ENCODE measurements at regions not wholly inside any gene's neighbourhood (a gene's known extent, or its start where the extent isn't known, plus 50 kb on each side); places are given as distances from the start of the nearest gene placed in this dataset.

DNA sequence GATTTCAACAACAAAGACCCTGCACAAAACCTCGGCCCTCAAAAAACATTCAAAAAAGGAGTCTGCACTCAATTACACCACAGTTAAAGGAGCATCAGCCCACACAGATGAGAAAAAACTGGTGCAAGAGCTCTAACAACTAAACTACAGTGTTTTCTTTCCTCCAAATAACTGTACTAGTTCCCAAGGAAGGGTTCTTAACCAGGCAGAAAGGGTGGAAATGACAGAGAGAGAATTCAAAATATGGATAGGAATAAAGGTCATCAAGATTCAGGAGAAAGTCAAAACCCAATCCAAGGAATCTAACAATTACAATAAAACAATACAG lies 176.4 kb upstream of the TRPC4 start:
- Histone ChIP-seq H2AFZ (ENCODE audit: low read length) (no peak overlapping the region), H3K36me3 (ENCODE audit: insufficient read depth, low read length) (no peaks in the 10 kb centered on the region), H3F3A (ENCODE audit: low read depth) (no peaks in the 10 kb centered on the region), H3K4me1 (ENCODE audit: insufficient read depth, low read length, poor library complexity, severe bottlenecking) (no peaks in the 10 kb centered on the region), H3K9me3 (ENCODE audit: insufficient read depth, low read depth, low read length) (no peaks in the 10 kb centered on the region), H3K4me2 (ENCODE audit: low read depth, low read length, poor library complexity, severe bottlenecking) (no peak overlapping the region), H3K27me3 (ENCODE audit: insufficient read depth, low read length, poor library complexity, severe bottlenecking) (no peaks in the 10 kb centered on the region), H3K9ac (ENCODE audit: low read depth, low read length, poor library complexity, severe bottlenecking) (no peak overlapping the region), H3K4me3 (ENCODE audit: low read length, poor library complexity, severe bottlenecking) (no peak overlapping the region), H3K79me2 (ENCODE audit: insufficient read depth, low read length) (no peaks in the 10 kb centered on the region), H4K20me1 (ENCODE audit: insufficient read depth, low read length, poor library complexity, severe bottlenecking) (no peaks in the 10 kb centered on the region), H3K9me2 (replicated peaks; ENCODE audit: low read depth, low read length) (no peaks in the 10 kb centered on the region)
- no peak for TF ChIP-seq EZH2phosphoT487 (IDR thresholded peaks at IDR 0.05; ENCODE audit: borderline replicate concordance)
- TF ChIP-seq, protein P1, sequence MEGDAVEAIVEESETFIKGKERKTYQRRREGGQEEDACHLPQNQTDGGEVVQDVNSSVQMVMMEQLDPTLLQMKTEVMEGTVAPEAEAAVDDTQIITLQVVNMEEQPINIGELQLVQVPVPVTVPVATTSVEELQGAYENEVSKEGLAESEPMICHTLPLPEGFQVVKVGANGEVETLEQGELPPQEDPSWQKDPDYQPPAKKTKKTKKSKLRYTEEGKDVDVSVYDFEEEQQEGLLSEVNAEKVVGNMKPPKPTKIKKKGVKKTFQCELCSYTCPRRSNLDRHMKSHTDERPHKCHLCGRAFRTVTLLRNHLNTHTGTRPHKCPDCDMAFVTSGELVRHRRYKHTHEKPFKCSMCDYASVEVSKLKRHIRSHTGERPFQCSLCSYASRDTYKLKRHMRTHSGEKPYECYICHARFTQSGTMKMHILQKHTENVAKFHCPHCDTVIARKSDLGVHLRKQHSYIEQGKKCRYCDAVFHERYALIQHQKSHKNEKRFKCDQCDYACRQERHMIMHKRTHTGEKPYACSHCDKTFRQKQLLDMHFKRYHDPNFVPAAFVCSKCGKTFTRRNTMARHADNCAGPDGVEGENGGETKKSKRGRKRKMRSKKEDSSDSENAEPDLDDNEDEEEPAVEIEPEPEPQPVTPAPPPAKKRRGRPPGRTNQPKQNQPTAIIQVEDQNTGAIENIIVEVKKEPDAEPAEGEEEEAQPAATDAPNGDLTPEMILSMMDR (conservative IDR thresholded peaks at IDR 0.05; ENCODE audit: low read length), result no peak

DNA sequence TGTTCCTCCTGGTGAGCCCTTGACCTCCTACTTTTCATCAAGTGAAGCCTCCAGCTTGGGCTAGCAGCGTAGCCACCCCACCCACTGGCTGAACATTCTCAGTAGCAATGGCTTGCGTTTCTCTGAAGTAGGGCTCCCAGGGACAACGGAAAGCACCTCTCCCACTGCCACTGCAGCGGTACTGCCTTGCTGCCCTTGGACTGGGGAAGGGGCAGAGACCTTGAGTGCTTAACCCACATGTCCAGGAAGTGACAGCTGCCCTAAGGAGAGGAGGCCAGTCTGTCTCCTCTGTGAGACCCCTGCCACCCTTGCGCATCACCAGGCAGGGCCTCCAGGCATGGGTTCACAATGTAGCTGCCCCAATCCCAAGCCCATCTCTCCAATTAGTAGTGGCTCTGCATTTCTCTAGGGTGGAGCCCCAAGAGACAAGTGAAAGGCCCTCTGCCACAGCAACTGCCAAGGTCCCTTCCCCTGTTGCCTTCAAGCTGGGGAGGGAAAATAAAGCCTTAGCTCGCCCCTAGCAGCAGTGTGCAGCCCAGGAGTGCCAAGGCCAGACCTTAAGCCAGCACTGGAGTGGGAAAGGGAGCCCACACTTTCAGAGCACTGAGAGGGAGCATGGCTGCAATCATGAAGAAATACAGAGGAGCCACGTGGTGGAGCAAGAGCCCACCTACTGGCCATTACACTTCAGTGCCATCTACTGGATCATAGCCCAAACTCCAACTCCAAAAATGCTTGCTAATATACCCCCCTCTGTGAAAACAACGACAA lies 175.9 kb upstream of the TRPC4 start:
- Histone ChIP-seq H3K9me2 (replicated peaks; ENCODE audit: low read depth, low read length) (no peaks in the 10 kb centered on the region), H3K4me1 (ENCODE audit: insufficient read depth, low read length, poor library complexity, severe bottlenecking) (no peaks in the 10 kb centered on the region), H3F3A (ENCODE audit: low read depth) (no peaks in the 10 kb centered on the region), H2AFZ (ENCODE audit: low read length) (peak overlapping the region; percentile 61; the same call in 1 of the 2 replicates), H3K9me3 (ENCODE audit: insufficient read depth, low read depth, low read length) (no peaks in the 10 kb centered on the region), H3K4me3 (ENCODE audit: low read length, poor library complexity, severe bottlenecking) (no peak overlapping the region), H3K4me2 (ENCODE audit: low read depth, low read length, poor library complexity, severe bottlenecking) (no peak overlapping the region), H3K27me3 (ENCODE audit: insufficient read depth, low read length, poor library complexity, severe bottlenecking) (no peaks in the 10 kb centered on the region), H4K20me1 (ENCODE audit: insufficient read depth, low read length, poor library complexity, severe bottlenecking) (no peaks in the 10 kb centered on the region), H3K36me3 (ENCODE audit: insufficient read depth, low read length) (no peaks in the 10 kb centered on the region), H3K9ac (ENCODE audit: low read depth, low read length, poor library complexity, severe bottlenecking) (no peak overlapping the region), H3K79me2 (ENCODE audit: insufficient read depth, low read length) (no peaks in the 10 kb centered on the region)
- TF ChIP-seq, protein P1 (conservative IDR thresholded peaks at IDR 0.05; ENCODE audit: low read length), result peak; percentile 49
- no peak for TF ChIP-seq EZH2phosphoT487 (IDR thresholded peaks at IDR 0.05; ENCODE audit: borderline replicate concordance)

DNA sequence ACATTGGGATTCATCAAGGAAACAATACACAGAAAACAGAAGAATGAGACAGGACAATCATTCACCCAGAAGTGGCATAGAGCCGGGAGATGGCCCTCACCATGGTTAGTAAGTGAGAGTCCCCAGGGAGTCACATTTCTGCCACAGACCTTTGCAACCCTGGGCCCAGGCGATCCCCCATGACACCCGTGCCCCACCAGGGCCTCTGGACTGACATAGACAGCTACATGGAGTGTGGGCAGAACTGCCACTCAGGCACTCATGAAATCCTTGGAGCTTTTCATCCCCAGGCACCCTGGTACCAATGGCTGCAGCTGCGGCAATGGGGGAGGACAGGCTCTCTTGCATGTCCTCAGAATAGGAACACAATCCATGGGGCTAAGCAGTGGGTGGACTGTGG lies 174.5 kb upstream of the TRPC4 start:
- no peaks in the 10 kb centered on the region for H3K36me3 ChIP-seq (ENCODE audit: insufficient read depth, low read length)

More for the DNA sequence above, 174.5 kb upstream of the TRPC4 start:
- Histone ChIP-seq H2AFZ (ENCODE audit: low read length) (no peak overlapping the region), H3K4me3 (ENCODE audit: low read length, poor library complexity, severe bottlenecking) (no peak overlapping the region), H3K79me2 (ENCODE audit: insufficient read depth, low read length) (no peaks in the 10 kb centered on the region), H3K4me2 (ENCODE audit: low read depth, low read length, poor library complexity, severe bottlenecking) (no peak overlapping the region), H3K9me2 (replicated peaks; ENCODE audit: low read depth, low read length) (no peaks in the 10 kb centered on the region), H3K27me3 (ENCODE audit: insufficient read depth, low read length, poor library complexity, severe bottlenecking) (no peaks in the 10 kb centered on the region), H3F3A (ENCODE audit: low read depth) (no peaks in the 10 kb centered on the region), H4K20me1 (ENCODE audit: insufficient read depth, low read length, poor library complexity, severe bottlenecking) (no peaks in the 10 kb centered on the region), H3K9me3 (ENCODE audit: insufficient read depth, low read depth, low read length) (no peaks in the 10 kb centered on the region), H3K4me1 (ENCODE audit: insufficient read depth, low read length, poor library complexity, severe bottlenecking) (no peaks in the 10 kb centered on the region), H3K9ac (ENCODE audit: low read depth, low read length, poor library complexity, severe bottlenecking) (no peak overlapping the region)
- TF ChIP-seq, protein P1 (conservative IDR thresholded peaks at IDR 0.05; ENCODE audit: low read length), result no peak
- no peak for TF ChIP-seq EZH2phosphoT487 (IDR thresholded peaks at IDR 0.05; ENCODE audit: borderline replicate concordance)

Measured in Loucy (cell line).